ENCODE measurements at regions not wholly inside any gene's neighbourhood (a gene's known extent, or its start where the extent isn't known, plus 50 kb on each side); places are given as distances from the start of the nearest gene placed in this dataset.

DNA sequence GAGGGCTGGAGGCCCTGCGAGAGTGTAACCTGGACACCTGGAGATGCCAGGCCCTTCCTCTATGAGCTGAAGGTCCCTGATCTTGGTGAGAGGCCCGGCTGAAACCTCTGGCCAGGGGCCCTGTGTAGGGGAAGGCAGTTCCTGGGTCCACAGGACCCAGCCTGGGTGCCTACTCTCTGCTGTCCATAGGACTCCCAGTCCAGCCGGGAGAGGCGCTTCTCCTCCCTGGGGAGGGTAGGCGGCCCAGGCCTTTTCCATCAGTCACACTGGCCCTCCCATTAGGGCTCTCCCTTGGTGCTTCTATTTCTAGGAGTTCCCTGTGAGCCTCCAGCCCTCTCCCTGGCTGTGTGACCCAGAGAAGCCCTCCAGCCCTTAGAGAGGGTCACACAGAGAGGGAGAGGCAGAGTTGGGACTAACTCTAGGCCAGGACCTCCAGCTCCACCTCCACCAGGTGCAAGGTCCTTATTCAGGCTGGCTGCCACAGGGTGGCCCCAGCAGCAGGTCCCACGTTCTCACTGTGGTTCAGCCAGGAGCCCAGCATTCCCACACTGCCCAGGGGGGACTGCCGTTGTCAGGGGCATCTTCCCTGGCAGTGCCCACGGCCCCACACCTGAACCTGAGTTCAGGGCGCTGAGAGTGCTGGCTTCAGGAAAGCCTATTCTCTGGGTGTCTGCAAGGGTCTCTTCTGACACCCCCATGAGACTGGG is 146.8 kb downstream of the SMAD6 start:
- peak; percentile 38 for DNase-seq (ENCODE audit: low spot score)

DNA sequence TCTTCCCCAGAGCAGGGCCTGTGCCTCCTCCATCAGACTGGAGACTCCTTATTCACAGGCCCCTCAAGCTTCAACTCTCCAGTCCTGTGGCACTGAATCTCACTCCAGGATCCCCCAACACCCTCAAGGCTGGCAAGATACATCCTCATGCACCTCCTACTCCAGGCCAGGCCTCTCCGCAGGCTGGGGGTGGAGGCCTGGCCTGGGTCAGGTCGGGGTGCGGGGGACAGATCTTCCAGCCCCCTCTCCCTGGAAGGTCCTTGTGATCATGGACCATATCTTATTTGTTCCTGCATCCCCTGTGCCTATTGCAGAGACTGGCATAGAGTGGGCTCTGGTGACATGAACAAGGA is 147.3 kb downstream of the SMAD6 start:
- DNase-seq (ENCODE audit: low spot score) = no peak

DNA sequence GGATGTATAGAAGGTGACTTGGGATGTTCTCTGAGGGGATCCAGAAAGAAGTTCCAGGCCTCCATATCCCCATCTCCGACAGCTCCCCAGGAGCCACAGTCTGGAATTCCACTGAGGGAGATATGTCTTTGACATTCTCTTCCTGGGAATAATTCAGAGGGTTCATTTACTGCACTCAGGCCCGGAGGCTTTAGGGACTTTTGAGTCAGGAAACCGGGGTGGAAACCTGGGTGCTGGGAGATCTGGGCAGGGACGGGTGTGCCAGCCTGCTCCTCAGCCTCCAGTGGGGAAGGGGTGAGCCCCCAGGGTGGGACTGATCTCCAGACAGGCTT is 147.7 kb downstream of the SMAD6 start:
- no peak for DNase-seq (ENCODE audit: low spot score)

DNA sequence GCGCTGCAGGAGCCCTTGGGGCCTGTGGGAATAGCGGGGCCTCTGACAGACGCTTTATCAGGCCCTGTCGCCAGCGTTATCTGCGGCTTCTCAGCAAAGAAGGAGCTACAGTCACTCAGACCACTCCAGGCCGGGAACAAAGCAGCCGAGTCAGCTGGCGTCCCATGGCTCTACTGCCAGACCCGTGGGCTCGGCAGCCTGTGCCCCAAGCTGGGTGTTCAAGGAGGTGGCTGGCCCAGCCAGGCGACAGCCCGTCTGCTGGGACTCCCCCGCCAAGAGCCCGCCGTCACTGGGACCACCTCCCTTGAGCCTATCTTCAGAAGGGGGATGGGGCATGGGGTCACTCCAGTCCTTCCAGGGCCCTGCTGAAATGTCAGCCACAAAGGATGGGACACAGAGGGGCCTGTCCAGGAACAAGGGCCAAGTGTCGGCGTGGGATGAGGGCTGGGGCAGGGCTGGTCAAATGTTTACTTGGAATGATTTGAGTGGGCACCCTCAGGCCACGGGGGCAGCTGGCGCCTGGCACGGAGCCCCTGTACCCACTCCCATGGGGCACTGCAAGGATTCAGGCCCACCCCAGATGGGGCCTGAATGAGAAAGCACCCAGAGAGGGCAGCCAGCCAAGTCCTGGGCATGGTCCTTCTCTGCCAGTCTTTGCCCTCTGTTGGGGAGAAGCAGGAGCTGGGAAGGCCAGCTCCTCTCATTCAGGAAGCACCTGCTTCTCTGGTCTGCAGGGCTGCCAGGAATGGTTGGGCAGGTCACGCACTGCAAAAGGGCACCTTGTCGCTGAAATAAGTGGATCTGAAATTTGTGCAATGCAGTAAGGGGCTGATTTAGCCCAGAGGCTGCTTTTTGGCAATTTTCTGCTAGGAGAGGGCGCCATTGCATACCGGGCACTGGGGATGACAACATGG is 148.3 kb downstream of the SMAD6 start:
- peak; percentile 53 for DNase-seq (ENCODE audit: low spot score)

DNA sequence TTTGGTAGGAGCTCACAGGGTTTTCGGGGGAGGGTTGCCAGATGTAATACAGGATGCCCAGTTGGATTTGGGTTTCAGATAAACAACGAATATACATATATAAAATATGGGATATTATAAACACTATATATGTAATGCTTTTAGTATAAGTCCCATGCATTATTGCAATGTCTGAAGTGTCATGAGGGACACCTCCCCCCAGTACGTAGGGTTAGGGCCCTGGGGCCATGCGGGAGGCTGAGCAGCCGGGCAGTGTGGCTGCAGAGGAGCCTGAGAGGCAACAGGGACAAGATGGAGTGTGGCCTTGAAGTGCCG is 148.9 kb downstream of the SMAD6 start:
- no peak for DNase-seq (ENCODE audit: low spot score)

DNA sequence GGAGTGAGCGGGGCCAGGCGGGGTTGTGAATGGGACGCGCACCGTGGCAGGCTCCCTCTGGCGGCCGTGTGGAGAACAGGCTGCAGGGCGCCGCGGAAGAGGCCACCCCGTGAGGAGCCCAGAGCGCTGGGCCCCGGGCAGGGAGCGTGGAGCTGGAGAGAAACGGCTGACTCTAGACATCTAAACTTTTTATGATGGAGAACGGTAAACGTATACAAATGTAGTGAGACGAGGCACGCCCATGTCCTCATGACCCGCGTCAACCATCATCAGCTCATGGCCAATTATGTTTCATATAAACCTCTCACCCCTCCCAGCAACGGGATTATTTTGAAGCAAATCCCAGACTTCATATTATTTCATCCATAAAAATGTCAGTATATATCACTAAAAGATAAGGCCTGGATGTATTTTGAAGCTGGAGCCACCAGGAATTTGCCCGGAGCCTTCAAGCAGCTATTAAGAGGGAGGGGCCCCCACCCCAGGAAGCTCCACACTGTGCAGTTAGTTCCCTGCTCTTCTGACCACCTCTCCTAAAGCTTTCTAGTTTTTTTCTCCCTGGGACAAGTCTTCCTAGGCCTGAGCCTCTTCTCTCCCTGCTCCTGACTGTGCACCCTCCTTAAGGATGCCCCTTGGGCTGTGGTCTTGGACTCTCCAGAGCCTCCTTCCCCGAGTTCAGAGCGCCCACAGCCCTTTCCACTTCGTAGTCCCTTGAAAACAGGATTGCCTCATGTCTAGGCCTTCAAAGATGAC is 149.5 kb downstream of the SMAD6 start:
- peak; percentile 90 for DNase-seq (ENCODE audit: low spot score)

DNA sequence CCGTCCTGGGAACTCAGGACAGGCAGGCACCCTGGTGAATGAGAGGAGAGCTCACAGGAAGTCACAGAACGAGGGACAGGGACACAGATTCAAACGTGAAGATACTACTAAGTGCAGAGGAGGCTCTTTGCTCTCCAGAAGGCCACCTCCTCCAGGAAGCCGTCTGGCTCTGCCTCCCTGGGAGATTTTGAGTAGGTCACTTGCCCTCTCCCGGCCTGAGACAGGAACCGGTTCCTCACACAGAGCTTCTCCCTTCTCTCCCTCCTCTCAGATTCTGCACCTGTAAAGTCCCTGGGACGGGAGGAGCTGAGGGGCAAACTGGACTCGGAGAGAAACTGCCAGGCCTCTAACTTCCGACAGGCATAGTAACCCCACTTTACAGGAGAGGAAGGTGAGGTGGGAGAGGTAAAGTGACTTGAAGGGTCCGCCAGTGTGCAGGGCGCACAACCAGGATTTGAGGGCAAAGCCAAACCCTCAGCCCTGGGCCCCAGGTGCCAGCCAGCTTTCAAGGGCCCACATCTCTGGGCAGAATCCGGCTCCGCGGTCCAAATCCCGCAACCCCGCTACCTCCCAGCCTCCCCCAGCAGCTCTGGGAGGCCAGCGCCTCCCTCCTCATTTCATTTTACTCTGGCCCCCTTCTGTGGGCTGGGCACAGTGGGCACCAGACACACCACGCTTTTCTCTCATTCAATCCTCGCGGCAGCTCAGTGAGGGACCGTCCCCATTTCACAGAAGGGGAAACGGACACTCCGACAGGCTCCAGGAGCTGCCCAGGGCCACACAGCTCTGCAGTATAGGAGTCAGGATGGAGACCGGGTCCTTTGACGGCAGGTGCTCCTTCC is 150.2 kb downstream of the SMAD6 start:
- peak; percentile 48 for DNase-seq (ENCODE audit: low spot score)

DNA sequence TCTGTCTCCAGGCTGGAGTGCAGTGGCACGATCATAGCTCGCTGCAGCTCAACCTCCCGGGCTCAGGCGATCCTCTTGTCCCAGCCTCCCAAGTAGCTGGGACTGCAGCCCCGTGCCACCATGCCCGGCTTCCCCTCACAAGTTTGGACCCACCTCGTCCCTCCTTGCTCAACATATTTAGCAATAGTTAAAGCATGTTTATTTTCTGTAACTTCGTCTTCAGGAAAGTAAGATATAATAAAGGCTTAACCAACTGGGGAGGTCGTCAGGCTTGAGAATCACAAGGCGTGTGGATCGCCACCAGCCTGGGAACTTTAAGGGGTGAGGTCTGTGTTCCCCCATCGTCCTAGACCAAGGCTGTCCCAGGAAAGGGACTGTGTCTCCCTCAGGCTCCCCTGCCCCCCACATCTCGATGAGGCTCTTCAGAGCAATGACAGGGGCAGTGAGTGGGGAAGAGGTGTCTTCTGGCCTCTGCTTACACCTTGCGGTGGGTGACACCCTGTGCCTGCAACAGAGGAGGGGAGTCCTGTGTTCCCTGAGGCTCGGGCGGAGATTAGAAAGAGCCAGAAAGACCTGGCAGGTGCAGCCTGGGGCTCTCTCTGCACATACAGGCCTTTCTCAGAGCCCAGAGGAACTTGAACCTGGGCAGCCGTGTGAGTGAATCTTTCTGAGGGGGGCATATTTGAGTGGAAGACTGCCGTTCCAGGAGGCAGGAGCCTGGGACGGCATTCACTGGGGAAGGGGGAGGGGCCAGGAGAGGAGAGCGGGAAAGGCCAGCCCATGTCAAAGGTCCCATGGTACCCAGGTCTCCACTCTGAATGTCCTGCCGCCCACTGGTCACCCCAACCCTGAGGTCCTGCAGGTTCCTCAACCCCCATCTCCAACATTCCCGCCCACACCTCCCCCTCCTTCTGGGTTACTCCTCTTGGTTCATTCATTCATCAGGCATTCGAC is 152.3 kb downstream of the SMAD6 start:
- DNase-seq (ENCODE audit: low spot score) = peak; percentile 44

DNA sequence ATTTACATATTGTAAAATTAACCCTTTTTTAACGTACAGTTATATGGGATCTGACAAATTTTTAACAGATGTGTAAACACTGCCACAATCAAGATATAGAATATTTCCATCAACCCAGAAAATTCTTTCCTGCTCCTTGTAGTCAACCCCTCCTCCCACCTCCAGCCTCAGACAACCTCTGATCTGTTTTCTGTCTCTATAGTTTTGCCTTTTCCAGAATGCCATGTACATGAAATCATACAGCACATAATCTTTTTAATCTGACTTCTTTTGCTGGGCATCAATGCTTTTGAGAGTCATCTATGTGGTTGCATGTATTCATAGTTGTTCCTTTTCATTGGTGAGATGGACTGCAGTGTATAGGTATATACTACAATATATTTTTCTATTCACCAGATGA is 153.0 kb downstream of the SMAD6 start:
- no peak for DNase-seq (ENCODE audit: low spot score)

DNA sequence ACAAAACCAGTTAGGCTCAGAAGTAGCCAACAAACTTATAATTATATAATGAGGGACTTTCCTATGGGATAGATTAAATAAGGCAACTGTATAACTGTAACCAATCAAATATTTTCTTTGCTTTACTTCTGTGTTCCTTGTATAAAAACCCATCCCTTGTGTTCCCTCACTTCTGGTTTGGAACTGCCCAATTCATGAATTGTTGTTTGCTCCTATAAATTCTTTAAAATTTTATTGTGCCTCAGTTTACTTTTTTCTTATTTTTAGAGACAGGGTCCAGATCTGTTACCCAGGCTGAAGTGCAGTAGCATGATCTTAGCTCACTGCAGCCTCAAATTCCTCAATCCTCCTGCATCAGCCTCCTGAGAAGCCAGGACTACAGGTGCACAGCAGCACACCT is 155.7 kb downstream of the SMAD6 start:
- DNase-seq (ENCODE audit: low spot score) = no peak

DNA sequence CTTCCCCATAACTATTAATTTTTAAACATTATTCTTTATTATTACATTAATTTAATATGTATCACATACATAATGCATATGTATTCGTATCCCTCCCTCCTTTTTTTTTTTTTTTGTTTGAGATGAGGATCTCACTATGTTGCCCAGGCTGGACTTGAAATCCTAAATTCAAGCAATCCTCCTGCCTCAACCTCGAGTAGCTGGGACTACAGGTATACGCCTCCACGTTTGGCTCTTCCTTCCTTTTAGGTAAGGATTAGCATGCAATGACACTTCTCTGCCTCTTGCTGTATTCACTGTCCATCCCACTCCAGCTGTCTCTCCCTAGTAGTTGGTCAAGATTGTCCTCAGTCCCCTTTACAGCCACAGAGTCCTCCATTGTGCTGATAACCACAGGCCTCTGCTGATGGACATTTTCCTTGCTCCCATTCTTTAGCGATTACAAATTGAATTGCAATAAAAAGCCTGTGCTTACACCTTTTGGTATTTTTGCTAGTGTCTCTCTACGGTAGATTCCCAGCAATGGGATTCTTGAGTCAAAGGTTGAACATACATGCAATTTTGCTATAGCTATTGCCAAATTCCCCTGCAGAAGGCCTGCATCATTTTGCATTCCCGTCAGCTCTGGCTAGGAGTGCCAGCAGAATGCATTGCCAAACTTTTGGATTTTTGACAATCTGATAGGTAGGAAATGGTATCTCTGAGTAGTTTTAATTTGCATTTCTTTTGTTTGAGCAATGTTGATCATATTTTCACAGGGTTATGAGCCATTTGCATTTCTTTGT is 156.6 kb downstream of the SMAD6 start:
- peak; percentile 10 for DNase-seq (ENCODE audit: low spot score)

DNA sequence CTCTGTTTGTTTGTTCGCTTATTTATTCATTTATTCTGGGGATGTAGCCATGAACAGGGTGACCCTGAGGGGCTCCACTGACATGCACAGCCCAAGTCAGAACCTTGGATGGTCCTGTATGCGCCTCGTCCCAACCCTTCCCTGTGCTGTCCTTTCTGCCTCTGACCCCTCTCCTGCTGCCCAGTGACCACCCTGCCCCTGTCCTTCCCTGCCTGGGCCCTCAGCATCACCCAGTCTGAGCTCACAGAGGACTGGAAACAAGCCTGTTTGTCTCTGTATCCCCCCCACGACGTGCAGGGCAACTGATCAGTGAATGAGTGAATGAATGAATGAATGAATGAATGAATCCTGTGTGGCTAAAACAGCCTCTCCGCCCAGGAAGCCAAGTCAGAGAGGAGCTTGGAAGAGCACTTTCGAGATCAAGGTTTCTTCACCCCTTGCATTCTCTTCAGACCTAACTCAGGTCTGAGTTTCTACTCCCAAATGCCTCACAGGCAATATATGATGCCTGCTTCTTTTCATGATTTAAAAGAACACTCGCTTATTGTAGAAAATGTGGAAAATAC is 157.7 kb downstream of the SMAD6 start:
- DNase-seq (ENCODE audit: low spot score) = peak; percentile 40

DNA sequence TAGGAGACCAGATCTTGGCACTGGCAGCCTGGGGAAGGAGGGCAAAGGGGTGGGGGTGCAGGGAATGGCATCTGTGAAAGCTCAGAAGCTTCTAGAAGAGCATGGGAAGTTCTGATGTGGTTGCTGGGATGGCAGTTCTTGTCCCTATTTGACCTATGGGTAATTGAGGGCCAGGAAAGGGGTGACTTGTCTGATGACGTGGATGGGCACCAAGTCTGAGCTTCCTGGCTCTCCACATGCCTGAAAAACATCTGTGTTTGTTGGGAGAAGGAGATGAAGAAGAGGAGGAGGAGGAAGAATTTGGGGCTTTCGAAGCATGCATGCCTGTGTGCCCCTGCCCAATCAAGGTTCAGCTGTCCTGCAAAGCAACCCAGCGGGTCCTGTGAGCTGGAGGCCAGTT is 158.8 kb downstream of the SMAD6 start:
- peak; percentile 34 for DNase-seq (ENCODE audit: low spot score)

DNA sequence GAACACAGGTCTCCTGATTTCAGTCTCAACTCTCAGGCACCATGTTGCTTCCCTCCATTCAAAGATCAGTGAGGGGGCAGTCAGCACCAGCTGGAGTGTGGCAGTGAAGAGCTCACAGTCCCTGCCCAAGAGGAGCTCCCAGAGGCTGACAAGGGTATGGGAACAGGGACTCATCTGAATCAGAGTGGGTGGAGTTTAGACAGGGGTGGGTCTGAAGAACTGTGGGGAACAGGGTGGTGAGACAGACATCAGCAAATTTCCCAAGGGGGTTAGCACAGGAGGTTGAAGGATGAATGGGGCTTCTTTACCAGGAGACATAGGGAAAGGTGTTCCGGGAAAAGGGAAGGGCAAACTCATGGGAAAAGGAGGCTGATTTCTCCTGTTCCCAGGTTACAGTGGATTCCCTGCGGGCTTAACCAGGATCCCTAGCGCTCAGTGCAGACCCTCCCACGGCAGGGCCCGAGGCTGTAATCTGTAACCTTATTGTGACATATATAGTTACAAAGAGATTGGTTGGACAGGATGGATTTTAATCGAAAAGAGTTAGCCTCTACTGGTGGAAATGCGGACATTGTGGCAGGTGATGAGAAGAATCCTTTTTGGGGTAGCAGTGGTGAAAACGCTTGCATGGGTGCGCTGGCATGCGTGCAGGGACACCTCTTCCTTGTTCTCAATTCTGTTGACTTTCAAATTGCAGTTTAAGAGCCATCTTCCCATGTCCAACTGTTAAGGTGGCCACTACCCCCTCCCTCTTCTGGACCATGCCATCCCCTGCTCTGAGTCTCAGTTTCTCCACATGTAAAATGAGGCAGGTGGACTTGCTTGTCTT is 160.3 kb downstream of the SMAD6 start:
- DNase-seq (ENCODE audit: low spot score) = peak; percentile 42

DNA sequence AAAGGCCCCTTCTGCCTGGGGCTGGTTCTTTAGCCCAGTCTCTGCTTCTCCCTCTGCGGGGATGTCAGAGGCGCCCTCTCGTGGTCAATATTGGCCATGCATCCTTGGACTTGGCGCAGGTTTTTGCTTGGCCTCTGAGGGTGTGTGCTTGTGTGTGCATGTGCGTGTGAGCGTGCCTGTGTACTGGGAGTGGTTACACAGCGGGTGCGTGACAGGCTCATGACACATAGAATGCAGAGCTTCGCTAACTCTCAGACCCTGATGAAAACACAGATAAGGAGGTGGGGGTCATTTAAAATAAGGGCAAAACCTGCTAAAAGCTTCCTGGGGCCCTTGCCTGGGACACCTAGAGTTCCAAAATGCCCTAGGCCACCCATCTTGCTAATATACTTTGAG is 160.9 kb downstream of the SMAD6 start:
- DNase-seq (ENCODE audit: low spot score) = peak; percentile 88

DNA sequence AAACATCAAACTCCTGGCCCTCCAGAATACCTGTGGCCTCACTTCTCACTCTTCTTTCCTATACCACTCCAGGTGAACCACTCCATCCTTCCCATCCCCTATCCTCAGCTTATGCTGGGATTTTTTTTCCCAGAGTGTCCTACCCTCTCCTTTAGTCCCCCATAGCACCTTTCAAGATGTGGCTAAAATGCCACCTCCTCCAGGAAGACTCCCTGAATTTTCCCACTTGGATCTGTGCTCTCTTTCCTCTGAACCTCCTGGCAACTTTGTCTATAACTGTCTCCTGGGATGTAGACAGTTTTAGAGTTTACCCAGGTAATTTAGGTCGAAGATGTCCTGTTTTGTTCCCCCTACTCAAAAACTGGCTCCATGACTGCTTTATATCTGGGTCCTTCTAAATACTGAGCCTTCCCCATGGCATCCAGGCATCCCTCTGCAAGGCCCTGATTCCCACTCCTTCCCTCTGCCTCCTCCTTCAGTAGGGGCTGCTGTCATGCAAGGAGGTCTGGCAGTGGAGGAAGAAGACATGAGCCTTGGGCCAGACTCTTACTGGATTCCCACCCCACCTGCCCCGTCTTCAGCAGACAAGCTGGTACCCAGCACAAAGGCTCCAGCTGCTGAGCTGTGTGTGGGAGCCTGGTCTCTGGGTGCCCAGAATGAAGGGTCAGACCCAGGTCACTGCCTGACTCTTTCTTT is 161.5 kb downstream of the SMAD6 start:
- DNase-seq (ENCODE audit: low spot score) = peak; percentile 27

DNA sequence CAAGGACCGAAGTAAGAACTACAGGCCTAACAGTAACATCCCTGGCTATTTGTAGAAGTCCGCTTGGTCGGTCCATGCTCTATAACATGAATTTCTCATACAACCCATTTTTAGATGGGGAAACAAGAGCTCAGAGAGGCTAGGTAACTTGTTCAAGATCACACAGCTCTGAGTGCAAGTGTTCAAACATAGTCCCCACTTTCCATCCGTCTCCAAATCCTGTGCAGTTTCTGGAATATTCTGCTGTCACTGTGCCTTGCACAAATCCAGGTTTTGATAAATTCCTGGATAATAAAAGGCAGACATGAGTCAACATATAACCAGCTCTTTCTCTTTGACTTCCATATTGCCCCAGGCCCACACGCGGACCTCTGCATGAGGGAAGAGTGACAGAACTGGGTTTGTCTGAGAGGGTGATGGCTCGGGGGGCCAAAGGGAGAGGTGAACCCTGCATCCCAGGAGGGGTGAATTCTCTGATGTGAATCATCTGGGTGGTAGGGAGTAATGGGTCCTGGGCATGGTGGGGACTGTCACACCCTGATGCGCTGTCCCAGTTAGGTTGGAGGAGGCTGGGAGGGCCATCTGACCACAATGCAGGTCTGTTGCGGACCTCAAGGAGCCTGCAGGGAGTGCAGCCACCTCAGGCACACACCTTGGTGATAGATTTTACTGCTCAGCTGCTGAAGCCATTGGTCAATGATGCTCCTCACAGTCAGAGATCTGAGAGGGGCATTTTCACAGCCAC is 162.2 kb downstream of the SMAD6 start:
- DNase-seq (ENCODE audit: low spot score) = no peak

DNA sequence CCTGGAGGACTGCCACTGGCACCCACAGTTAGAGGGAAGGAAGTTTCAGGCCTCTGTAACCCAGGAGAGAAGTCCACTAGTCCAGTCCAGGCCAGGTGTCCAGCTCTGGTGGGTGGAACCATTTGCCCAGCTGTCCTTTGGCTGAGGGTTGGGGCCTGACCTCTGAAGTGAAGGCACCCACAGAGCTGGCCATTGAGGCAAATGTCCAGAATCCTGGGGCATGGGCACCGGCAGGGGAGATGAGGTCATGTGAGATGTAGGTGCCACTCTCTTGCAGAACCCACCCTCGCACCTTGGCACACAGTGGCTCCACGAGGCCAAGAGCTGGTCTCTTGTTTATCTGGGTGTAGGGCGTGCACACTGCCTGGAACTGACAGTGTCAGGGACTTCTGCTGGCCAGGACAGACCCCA is 162.8 kb downstream of the SMAD6 start:
- DNase-seq (ENCODE audit: low spot score) = peak; percentile 37

Data from ecto neural progenitor cell (in vitro differentiated cells).